BJ (cell line): ENCODE measurements at regions not wholly inside any gene's neighbourhood (a gene's known extent, or its start where the extent isn't known, plus 50 kb on each side); places are given as distances from the start of the nearest gene placed in this dataset.

Experiments
- CTCF ChIA-PET: fragments of 350-600 bp; formaldehyde crosslinking; extraction: SDS; loops from one replicate; lab custom pipeline; 2021; ENCODE audit warnings: antibody characterized with exemption, inconsistent platforms; lab: Yijun Ruan, JAX
- POLR2A ChIA-PET: fragments of 300-600 bp; sonication (Branson Sonifier 250); formaldehyde crosslinking; extraction: SDS; loops from one replicate; lab custom pipeline; 2021; ENCODE audit warnings: antibody characterized with exemption; lab: Charles Lee
- DNase-seq: peaks from one replicate; pipeline ENCODE4 v3.0.0-alpha.2; 2011; ENCODE audit warnings: low read depth
- H3K27me3 ChIP-seq: 2 replicates; pipeline ENCODE4 v1.6.0; 2011; ENCODE audit warnings: low read length; ENCODE audit not compliant: control insufficient read depth, insufficient read depth
- H3K36me3 ChIP-seq: 2 replicates; pipeline ENCODE4 v1.5.1; 2011; ENCODE audit warnings: low read length; ENCODE audit not compliant: control insufficient read depth, insufficient read depth
- H3K4me3 ChIP-seq: 2 replicates; pipeline ENCODE4 v1.5.1; 2011; ENCODE audit warnings: low read depth, mild to moderate bottlenecking, control low read depth, low read length
- TF ChIP-seq, protein P1 (sequence below): IDR thresholded peaks from 2 replicates; pipeline ENCODE4 v1.5.1; 2011; ENCODE audit warnings: low read depth, mild to moderate bottlenecking, control low read depth, inconsistent platforms, low read length, moderate library complexity; ENCODE audit not compliant: insufficient read depth

GRCh38 chr7:118745927-118746326 lies 521.4 kb downstream of the ANKRD7 start:
- DNase-seq, result no peak
- Histone ChIP-seq H3K27me3 (no peaks in the 10 kb centered on the region), H3K4me3 (no peak overlapping the region), H3K36me3 (no peaks in the 10 kb centered on the region)
- ChIA-PET CTCF (interaction anchor here (0.5 kb wide), 1 partner anchor 486 kb away, joined by 3 read pairs; no protein-coding TSS in a partner anchor), POLR2A (no interaction called here)
- TF ChIP-seq, protein P1, sequence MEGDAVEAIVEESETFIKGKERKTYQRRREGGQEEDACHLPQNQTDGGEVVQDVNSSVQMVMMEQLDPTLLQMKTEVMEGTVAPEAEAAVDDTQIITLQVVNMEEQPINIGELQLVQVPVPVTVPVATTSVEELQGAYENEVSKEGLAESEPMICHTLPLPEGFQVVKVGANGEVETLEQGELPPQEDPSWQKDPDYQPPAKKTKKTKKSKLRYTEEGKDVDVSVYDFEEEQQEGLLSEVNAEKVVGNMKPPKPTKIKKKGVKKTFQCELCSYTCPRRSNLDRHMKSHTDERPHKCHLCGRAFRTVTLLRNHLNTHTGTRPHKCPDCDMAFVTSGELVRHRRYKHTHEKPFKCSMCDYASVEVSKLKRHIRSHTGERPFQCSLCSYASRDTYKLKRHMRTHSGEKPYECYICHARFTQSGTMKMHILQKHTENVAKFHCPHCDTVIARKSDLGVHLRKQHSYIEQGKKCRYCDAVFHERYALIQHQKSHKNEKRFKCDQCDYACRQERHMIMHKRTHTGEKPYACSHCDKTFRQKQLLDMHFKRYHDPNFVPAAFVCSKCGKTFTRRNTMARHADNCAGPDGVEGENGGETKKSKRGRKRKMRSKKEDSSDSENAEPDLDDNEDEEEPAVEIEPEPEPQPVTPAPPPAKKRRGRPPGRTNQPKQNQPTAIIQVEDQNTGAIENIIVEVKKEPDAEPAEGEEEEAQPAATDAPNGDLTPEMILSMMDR, result no peak

GRCh38 chr7:118747473-118747872 lies 523.0 kb downstream of the ANKRD7 start:
- DNase-seq, result no peak
- ChIA-PET POLR2A (no interaction called here), CTCF (no interaction called here)
- Histone ChIP-seq H3K27me3 (no peaks in the 10 kb centered on the region), H3K4me3 (no peak overlapping the region), H3K36me3 (no peaks in the 10 kb centered on the region)
- TF ChIP-seq, protein P1, result no peak

DNA sequence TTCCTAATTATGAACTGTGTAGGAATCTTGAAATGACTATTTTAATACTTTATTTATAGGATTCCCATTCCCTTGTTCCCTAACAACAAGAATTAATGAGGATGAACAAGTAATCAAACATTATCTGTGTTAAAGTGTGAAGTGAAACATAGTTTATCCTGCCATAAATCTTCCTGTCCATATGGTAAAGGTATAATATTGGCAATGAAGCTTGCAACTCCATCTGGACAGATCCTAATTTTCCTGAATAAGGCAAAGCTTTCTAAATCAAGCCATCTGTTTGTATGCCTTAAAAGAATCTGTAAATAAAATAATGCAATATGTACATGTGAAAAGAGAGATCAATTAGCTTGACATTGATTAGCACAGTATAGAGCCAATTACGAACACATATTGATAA lies 529.0 kb downstream of the ANKRD7 start:
- ChIA-PET POLR2A (no interaction called here), CTCF (no interaction called here)
- TF ChIP-seq, protein P1, result no peak
- no peaks in the 10 kb centered on the region for H3K27me3 ChIP-seq
- H3K4me3 ChIP-seq, result no peak overlapping the region
- no peaks in the 10 kb centered on the region for H3K36me3 ChIP-seq
- DNase-seq, result no peak

DNA sequence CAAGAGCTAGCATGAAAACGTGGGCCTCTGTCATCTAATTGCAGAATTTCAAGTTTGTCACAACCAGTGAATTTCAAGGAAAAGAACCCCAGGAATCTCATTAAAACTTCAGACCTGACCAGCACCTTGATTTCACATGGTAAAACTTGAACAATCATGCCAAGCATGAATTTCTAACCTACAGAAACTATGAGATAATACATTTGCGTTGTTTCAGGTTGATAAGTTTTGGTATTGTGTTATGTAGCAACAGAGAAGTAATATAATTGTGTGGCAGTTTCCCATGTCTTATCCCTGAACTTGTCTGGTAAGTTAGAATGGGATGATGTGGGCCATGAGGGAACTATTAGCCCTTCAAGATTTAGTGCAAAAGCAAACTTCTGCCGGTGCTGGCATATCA lies 530.1 kb downstream of the ANKRD7 start:
- ChIA-PET CTCF (no interaction called here), POLR2A (no interaction called here)
- DNase-seq, result no peak
- Histone ChIP-seq H3K4me3 (no peak overlapping the region), H3K36me3 (no peaks in the 10 kb centered on the region), H3K27me3 (no peaks in the 10 kb centered on the region)
- TF ChIP-seq, protein P1, result no peak

DNA sequence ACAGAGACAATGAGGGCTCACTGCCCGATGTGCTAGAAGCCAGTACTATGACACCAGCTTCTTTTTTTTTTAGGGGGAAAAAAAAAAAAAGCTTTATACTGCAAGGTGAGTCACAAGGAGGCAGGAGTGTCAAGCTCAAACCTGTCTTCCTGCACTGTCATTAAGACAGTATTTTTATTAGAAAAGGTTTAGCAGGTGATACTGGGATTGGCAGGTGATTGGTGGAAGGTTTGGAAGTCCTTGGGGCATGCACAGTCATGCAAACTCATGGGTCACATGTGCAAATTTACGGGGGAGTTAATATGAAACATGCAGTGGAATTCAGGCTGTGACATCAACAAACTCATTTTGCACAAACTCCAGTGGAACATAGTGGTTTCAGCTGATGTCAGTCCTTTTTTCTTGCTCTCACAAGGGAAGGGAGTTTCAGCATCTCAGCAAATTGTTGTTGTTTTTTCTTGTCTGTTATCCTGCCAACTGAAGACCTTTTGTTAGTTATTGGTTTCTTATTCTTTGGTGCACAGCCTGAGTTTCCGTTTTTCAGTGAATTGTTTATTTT lies 530.6 kb downstream of the ANKRD7 start:
- TF ChIP-seq, protein P1, result no peak
- CTCF ChIA-PET, result no interaction called here
- POLR2A ChIA-PET, result no interaction called here

More for the DNA sequence above, 530.6 kb downstream of the ANKRD7 start:
- Histone ChIP-seq H3K27me3 (no peaks in the 10 kb centered on the region), H3K36me3 (no peaks in the 10 kb centered on the region), H3K4me3 (no peak overlapping the region)
- DNase-seq, result no peak
